SK-N-SH treated with all-trans-retinoic acid at 6 μM for 48 hours (cell line): ENCODE measurements at regions not wholly inside any gene's neighbourhood (a gene's known extent, or its start where the extent isn't known, plus 50 kb on each side); places are given as distances from the start of the nearest gene placed in this dataset.

Source experiments
- ATAC-seq: fragments of 200-7000 bp; cut with Tn5 transposase; 3 replicates; pipeline ENCODE4 v1.9.1; 2020; ENCODE audit warnings: mild to moderate bottlenecking, moderate library complexity
- ARNTL ChIP-seq: fragments of 450-650 bp; formaldehyde crosslinking; IDR thresholded peaks from 2 replicates; pipeline ENCODE4 v1.5.0; 2020; ENCODE audit warnings: low read depth, mild to moderate bottlenecking, moderate library complexity, borderline replicate concordance
- CSDC2 ChIP-seq: fragments of 250-450 bp; sonication (Bioruptor Pico); IDR thresholded peaks from 2 replicates; pipeline ENCODE4 v1.5.0; 2020; ENCODE audit warnings: mild to moderate bottlenecking, moderate library complexity
- ESRRG ChIP-seq: fragments of 250-450 bp; sonication (Bioruptor Pico); IDR thresholded peaks from 2 replicates; pipeline ENCODE4 v1.6.1; 2021; ENCODE audit warnings: mild to moderate bottlenecking
- GLIS3 ChIP-seq: fragments of 250-450 bp; sonication (Bioruptor Pico); IDR thresholded peaks from 2 replicates; pipeline ENCODE4 v1.5.0; 2020; ENCODE audit warnings: mild to moderate bottlenecking, moderate library complexity
- ISL1 ChIP-seq: fragments of 250-450 bp; sonication (Bioruptor Pico); IDR thresholded peaks from 2 replicates; pipeline ENCODE4 v2.1.2; 2022; ENCODE audit warnings: mild to moderate bottlenecking, moderate library complexity
- OSR1 ChIP-seq: fragments of 250-450 bp; sonication (Bioruptor Pico); IDR thresholded peaks from 2 replicates; pipeline ENCODE4 v1.8.0; 2022; ENCODE audit warnings: moderate library complexity, mild to moderate bottlenecking, inconsistent platforms
- RARB ChIP-seq: fragments of 250-450 bp; sonication (Bioruptor Pico); IDR thresholded peaks from 2 replicates; pipeline ENCODE4 v1.8.0; 2021; ENCODE audit warnings: mild to moderate bottlenecking, moderate library complexity
- SNAI2 ChIP-seq: fragments of 250-450 bp; sonication (Bioruptor Pico); IDR thresholded peaks from 2 replicates; pipeline ENCODE4 v1.5.0; 2020; ENCODE audit warnings: mild to moderate bottlenecking, moderate library complexity
- TOX ChIP-seq: fragments of 250-450 bp; sonication (Bioruptor Pico); IDR thresholded peaks from 2 replicates; pipeline ENCODE4 v1.8.0; 2021; ENCODE audit warnings: mild to moderate bottlenecking, moderate library complexity, borderline replicate concordance
- ZC3H10 ChIP-seq: fragments of 250-450 bp; sonication (Bioruptor Pico); IDR thresholded peaks from 2 replicates; pipeline ENCODE4 v1.5.1; 2021; ENCODE audit warnings: mild to moderate bottlenecking, moderate library complexity
- ZFP30 ChIP-seq: fragments of 450-650 bp; formaldehyde crosslinking; IDR thresholded peaks from 2 replicates; pipeline ENCODE4 v1.5.0; 2022; ENCODE audit warnings: mild to moderate bottlenecking, moderate library complexity
- ZNF565 ChIP-seq: fragments of 450-650 bp; formaldehyde crosslinking; conservative IDR thresholded peaks from 2 replicates; pipeline ENCODE4 v1.5.0; 2020; ENCODE audit warnings: low read depth, mild to moderate bottlenecking, moderate library complexity
- ZNF70 ChIP-seq: fragments of 450-650 bp; formaldehyde crosslinking; IDR thresholded peaks from 2 replicates; pipeline ENCODE4 v1.5.0; 2020; ENCODE audit warnings: mild to moderate bottlenecking, moderate library complexity
- ZNF8 ChIP-seq: fragments of 450-650 bp; formaldehyde crosslinking; IDR thresholded peaks from 2 replicates; pipeline ENCODE4 v1.5.0; 2020; ENCODE audit warnings: mild to moderate bottlenecking, moderate library complexity
- TF ChIP-seq, protein P1 (sequence below): fragments of 250-450 bp; sonication (Bioruptor Pico); IDR thresholded peaks from 2 replicates; pipeline ENCODE4 v1.8.0; 2020; ENCODE audit warnings: mild to moderate bottlenecking, moderate library complexity, borderline replicate concordance
- TF ChIP-seq, protein P2 (sequence below): fragments of 250-450 bp; sonication (Bioruptor Pico); IDR thresholded peaks from 2 replicates; pipeline ENCODE4 v1.5.1; 2020; ENCODE audit warnings: low read depth, mild to moderate bottlenecking, moderate library complexity
- TF ChIP-seq, protein P3 (sequence below): fragments of 250-450 bp; sonication (Bioruptor Pico); IDR thresholded peaks from 2 replicates; pipeline ENCODE4 v1.5.1; 2021; ENCODE audit warnings: mild to moderate bottlenecking, moderate library complexity
- TF ChIP-seq, protein P4 (sequence below): fragments of 250-450 bp; sonication (Bioruptor Pico); IDR thresholded peaks from 2 replicates; pipeline ENCODE4 v1.8.0; 2021; ENCODE audit warnings: low read depth, mild to moderate bottlenecking, moderate library complexity, borderline replicate concordance

DNA sequence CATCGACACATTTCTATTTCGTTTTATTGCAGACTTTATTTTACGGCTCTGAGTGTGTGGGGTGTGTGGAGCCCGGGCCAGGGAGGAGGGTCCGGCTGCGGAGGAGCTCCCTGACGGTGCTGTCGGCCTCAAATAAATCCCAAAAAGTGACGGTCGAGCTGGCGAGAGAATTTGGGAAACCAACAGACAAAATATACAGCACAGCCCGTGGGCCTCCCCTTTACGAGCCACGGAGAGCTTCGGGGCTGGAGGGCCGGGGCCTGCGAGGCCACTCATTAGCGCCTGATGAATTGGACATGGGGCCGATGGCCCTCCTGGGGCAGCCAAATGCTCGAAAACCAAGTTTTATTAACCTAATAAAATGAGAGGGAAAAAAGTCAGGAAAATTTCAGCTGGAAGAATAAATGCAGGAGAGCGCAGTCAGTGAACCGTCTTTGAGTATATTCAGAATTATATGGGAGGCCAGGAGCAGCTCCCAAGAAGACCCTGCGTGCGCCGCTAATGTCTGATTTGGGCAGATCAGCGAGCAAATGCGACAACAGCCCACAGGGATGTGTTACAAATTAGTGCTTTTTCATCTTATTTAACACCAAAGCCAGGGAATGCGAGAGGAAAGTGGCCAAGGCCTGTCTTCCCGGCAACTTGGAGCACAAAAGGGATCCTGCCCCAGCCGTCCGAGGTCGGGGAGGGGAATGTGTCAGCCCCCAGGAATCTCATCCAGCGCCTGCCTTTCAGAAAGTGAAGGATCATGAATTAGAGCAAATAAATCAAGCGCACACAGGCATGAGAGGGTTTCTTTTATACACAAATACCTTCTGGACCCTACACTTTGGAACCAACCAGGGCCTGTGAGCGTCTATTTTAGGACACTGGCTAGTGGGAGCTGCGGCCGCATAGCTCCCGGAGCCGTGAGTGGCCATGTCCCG is 249.1 kb downstream of the C16orf95 start:
- ATAC-seq = no peak
- no peak for TF ChIP-seq GLIS3 (CRISPR knock-in tag)
- TF ChIP-seq ZNF8 (CRISPR knock-in tag) = no peak
- no peak for TF ChIP-seq ZNF565

DNA sequence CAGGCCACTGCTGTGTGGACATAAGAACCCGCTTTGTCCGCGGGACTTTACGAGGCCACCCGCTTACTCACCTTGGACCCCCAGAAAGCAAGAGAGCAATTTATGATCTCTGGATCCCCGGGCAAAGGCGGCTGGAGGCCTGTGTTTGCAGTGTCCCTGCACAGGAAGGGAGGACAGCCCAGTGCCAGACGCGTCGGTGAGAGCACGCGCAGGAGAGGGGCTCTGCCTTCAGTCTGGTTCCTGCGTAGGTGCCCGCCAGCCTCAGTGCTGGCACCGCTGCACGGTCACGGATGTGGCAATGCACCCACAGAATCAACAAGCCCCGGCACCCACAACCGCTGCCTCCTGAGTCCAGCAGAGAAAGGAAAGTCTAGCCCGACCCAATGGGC is 248.4 kb downstream of the C16orf95 start:
- TF ChIP-seq ZNF565 (no peak), ESRRG (CRISPR knock-in tag) (no peak), ISL1 (no peak), ARNTL (CRISPR knock-in tag) (no peak), OSR1 (no peak), ZNF8 (CRISPR knock-in tag) (no peak), ZFP30 (no peak)
- TF ChIP-seq, protein P1, sequence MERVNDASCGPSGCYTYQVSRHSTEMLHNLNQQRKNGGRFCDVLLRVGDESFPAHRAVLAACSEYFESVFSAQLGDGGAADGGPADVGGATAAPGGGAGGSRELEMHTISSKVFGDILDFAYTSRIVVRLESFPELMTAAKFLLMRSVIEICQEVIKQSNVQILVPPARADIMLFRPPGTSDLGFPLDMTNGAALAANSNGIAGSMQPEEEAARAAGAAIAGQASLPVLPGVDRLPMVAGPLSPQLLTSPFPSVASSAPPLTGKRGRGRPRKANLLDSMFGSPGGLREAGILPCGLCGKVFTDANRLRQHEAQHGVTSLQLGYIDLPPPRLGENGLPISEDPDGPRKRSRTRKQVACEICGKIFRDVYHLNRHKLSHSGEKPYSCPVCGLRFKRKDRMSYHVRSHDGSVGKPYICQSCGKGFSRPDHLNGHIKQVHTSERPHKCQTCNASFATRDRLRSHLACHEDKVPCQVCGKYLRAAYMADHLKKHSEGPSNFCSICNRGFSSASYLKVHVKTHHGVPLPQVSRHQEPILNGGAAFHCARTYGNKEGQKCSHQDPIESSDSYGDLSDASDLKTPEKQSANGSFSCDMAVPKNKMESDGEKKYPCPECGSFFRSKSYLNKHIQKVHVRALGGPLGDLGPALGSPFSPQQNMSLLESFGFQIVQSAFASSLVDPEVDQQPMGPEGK (CRISPR knock-in tag) = no peak
- TF ChIP-seq, protein P2, sequence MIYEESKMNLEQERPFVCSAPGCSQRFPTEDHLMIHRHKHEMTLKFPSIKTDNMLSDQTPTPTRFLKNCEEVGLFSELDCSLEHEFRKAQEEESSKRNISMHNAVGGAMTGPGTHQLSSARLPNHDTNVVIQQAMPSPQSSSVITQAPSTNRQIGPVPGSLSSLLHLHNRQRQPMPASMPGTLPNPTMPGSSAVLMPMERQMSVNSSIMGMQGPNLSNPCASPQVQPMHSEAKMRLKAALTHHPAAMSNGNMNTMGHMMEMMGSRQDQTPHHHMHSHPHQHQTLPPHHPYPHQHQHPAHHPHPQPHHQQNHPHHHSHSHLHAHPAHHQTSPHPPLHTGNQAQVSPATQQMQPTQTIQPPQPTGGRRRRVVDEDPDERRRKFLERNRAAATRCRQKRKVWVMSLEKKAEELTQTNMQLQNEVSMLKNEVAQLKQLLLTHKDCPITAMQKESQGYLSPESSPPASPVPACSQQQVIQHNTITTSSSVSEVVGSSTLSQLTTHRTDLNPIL (CRISPR knock-in tag) = no peak
- no peak for ATAC-seq

DNA sequence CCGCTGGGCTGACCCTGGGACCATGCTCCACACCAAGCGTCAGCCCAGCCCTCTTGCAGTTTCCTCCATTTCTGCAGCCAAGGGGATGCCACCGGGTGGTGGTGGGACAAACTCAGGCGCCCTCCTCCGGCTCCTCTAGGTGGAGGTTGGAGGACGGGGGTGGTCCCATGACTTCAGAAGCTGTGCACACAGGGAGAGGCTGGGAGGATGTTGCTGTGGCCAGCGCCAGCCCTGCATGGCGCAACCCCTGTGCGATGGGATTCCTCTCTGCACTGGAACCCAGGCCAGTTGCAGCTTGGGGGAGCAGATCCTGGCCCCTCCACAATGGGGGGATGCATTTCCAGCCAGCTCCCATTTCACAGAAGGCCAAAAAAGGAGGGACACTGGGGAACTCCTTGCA is 246.5 kb downstream of the C16orf95 start:
- no peak for ATAC-seq
- TF ChIP-seq, protein P2 (CRISPR knock-in tag) = no peak
- no peak for TF ChIP-seq CSDC2 (CRISPR knock-in tag)
- TF ChIP-seq TOX (CRISPR knock-in tag) = no peak
- no peak for TF ChIP-seq ZNF565
- TF ChIP-seq, protein P3, sequence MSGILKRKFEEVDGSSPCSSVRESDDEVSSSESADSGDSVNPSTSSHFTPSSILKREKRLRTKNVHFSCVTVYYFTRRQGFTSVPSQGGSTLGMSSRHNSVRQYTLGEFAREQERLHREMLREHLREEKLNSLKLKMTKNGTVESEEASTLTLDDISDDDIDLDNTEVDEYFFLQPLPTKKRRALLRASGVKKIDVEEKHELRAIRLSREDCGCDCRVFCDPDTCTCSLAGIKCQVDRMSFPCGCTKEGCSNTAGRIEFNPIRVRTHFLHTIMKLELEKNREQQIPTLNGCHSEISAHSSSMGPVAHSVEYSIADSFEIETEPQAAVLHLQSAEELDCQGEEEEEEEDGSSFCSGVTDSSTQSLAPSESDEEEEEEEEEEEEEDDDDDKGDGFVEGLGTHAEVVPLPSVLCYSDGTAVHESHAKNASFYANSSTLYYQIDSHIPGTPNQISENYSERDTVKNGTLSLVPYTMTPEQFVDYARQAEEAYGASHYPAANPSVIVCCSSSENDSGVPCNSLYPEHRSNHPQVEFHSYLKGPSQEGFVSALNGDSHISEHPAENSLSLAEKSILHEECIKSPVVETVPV (CRISPR knock-in tag) = no peak
- TF ChIP-seq, protein P4, sequence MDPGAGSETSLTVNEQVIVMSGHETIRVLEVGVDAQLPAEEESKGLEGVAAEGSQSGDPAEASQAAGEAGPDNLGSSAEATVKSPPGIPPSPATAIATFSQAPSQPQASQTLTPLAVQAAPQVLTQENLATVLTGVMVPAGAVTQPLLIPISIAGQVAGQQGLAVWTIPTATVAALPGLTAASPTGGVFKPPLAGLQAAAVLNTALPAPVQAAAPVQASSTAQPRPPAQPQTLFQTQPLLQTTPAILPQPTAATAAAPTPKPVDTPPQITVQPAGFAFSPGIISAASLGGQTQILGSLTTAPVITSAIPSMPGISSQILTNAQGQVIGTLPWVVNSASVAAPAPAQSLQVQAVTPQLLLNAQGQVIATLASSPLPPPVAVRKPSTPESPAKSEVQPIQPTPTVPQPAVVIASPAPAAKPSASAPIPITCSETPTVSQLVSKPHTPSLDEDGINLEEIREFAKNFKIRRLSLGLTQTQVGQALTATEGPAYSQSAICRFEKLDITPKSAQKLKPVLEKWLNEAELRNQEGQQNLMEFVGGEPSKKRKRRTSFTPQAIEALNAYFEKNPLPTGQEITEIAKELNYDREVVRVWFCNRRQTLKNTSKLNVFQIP = no peak
- TF ChIP-seq ZNF70 (CRISPR knock-in tag) = no peak
- TF ChIP-seq RARB = no peak
- TF ChIP-seq, protein P1 (CRISPR knock-in tag) = no peak
- TF ChIP-seq ZFP30 = no peak

DNA sequence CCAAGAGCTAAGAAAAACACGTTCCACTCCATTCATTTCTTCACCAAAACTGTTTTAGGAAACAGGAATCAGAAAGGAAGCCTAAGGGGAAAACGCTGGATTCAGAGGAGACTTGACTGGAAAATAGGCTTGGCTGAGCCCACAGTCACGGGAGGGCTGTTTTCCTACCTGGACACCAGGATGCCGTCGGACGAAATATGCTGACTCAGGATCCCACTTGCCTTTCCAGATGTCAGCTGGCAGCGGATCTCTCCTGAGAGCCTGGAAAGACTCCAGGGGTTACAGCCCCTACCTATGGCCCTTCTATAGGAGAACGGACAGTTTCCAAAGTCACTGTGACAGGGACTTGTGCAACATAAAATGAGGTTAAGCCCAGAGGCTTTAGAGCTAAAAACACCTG is 245.1 kb downstream of the C16orf95 start:
- TF ChIP-seq SNAI2 (CRISPR knock-in tag) (no peak), RARB (no peak), ZFP30 (no peak), ZC3H10 (CRISPR knock-in tag) (no peak), ZNF8 (CRISPR knock-in tag) (no peak), ARNTL (CRISPR knock-in tag) (no peak), TOX (CRISPR knock-in tag) (no peak), ISL1 (no peak)
- ATAC-seq = no peak
